ENCODE measurements at regions not wholly inside any gene's neighbourhood (a gene's known extent, or its start where the extent isn't known, plus 50 kb on each side); places are given as distances from the start of the nearest gene placed in this dataset.
"Not testable (repeated sequence)": the region's sequence is repeated elsewhere in the genome, so short reads cannot be mapped to it uniquely, and the experiment has no call there.

DNA sequence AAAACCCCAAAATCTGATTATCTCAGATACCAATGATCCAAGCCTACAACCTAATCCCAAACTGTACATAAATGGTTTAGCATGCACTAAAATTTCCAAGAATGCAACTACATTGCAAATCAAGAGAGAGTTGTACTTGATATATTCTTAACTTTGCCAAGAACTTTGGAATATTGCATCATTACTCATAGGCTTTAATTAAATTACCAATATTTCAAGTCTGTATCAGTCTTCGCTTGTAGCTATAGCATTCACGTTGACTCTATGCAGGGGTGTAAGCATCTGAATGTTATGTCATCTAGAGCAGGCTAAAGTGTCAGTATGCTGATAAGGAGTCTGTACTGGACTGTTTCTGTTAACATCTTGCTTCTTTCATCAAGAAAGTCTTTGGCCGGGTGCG, 56.3 kb downstream of the FOXI3 start:
- Mint-ChIP-seq H3K27me3 (peaks cover 12% of the 10 kb centered on the region), H3K4me1 (ENCODE audit: low read depth) (no peaks in the 10 kb centered on the region), H3K4me3 (no peak overlapping the region), H3K27ac (no peak overlapping the region), H3K9me3 (peaks cover 2% of the 10 kb centered on the region), H3K36me3 (ENCODE audit: low read depth) (no peaks in the 10 kb centered on the region)
- intact Hi-C loops (cut with micrococcal nuclease): no loop called here
- no peak for DNase-seq
- POLR2A ChIA-PET: no interaction called here
- CTCF ChIA-PET: no interaction called here
- TF ChIP-seq, protein P1, sequence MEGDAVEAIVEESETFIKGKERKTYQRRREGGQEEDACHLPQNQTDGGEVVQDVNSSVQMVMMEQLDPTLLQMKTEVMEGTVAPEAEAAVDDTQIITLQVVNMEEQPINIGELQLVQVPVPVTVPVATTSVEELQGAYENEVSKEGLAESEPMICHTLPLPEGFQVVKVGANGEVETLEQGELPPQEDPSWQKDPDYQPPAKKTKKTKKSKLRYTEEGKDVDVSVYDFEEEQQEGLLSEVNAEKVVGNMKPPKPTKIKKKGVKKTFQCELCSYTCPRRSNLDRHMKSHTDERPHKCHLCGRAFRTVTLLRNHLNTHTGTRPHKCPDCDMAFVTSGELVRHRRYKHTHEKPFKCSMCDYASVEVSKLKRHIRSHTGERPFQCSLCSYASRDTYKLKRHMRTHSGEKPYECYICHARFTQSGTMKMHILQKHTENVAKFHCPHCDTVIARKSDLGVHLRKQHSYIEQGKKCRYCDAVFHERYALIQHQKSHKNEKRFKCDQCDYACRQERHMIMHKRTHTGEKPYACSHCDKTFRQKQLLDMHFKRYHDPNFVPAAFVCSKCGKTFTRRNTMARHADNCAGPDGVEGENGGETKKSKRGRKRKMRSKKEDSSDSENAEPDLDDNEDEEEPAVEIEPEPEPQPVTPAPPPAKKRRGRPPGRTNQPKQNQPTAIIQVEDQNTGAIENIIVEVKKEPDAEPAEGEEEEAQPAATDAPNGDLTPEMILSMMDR (IDR thresholded peaks at IDR 0.05): no peak
- ATAC-seq: no peak

DNA sequence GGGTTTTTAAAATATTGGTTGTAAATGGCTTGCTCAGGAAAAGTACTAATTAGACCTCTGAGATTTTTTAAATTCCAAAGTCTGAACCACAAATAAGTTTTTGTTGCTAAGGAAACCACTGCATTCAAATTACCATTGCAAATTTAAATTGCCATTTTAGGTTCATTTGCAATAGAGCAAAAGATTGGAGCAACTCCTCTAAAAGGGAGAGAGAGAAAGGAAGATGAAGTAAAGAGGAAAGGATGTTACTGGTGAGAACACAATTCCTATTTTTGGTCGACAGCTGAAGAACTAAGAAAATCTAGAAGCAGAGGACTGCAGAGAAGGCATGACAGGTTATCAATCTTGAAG, 74.9 kb downstream of the FOXI3 start:
- H3K9me3 Mint-ChIP-seq: no peaks in the 10 kb centered on the region
- H3K27ac Mint-ChIP-seq: no peak overlapping the region
- H3K27me3 Mint-ChIP-seq: peaks cover 5% of the 10 kb centered on the region
- H3K4me1 Mint-ChIP-seq (ENCODE audit: low read depth): no peaks in the 10 kb centered on the region
- POLR2A ChIA-PET: no interaction called here
- CTCF ChIA-PET: no interaction called here
- ATAC-seq (no peak), DNase-seq (no peak)
- no peaks in the 10 kb centered on the region for H3K36me3 Mint-ChIP-seq (ENCODE audit: low read depth)
- intact Hi-C loops (cut with micrococcal nuclease): no loop called here
- H3K4me3 Mint-ChIP-seq: no peak overlapping the region
- TF ChIP-seq, protein P1 (IDR thresholded peaks at IDR 0.05): no peak

DNA sequence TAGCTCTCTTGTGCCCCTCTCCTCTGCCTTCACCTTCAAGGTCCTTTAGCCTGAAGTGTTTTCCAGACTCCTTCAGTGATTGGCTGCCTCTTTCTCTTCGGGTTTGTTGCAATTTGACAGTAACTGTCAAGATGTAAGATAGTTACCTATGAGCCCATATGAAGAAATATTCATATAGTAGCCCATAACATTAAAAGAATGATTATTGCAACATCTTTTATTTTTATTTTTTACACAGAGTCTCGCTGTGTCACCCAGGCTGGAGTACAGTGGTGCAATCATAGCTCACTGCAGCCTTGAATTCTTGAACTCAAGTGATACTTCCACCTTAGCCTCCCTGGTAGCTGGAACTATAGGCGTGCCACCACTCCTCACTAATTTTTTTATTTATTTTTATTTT, 80.5 kb downstream of the FOXI3 start:
- CTCF ChIA-PET: interaction anchor here (1.0 kb wide), 1 partner anchor 180 kb away, joined by 5 read pairs; no protein-coding TSS in a partner anchor

DNA sequence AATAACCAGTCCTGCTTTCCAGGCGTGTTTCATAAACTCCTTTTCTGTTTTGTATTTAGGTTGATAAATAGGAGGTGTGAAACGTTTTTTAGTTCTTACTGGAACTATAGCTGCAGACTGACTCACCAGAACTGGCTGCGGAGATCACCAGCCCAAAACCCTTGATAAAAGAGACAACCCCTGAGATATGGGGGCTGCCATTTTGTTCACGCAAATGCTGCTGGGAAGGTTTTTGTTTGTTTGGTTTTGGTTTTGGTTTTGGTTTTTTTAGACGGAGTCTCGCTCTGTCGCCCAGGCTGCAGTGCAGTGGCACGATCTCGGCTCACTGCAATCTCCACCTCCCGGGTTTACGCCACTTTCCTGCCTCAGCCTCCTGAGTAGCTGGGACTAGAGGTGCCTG, 87.1 kb downstream of the FOXI3 start:
- H3K27me3 Mint-ChIP-seq; POLR2A ChIA-PET; ATAC-seq; H3K27ac Mint-ChIP-seq; DNase-seq; H3K4me3 Mint-ChIP-seq; CTCF ChIA-PET; H3K9me3 Mint-ChIP-seq; intact Hi-C loops (cut with micrococcal nuclease); H3K36me3 Mint-ChIP-seq (ENCODE audit: low read depth); H3K4me1 Mint-ChIP-seq (ENCODE audit: low read depth): not testable (repeated sequence)

More for the DNA sequence above, 80.5 kb downstream of the FOXI3 start:
- TF ChIP-seq, protein P1 (IDR thresholded peaks at IDR 0.05): no peak
- intact Hi-C loops (cut with micrococcal nuclease): no loop called here
- no peak for ATAC-seq
- DNase-seq: no peak
- POLR2A ChIA-PET: no interaction called here
- no peak overlapping the region for H3K27ac Mint-ChIP-seq
- H3K4me1 Mint-ChIP-seq (ENCODE audit: low read depth): no peaks in the 10 kb centered on the region
- no peaks in the 10 kb centered on the region for H3K9me3 Mint-ChIP-seq
- H3K4me3 Mint-ChIP-seq: no peak overlapping the region
- no peaks in the 10 kb centered on the region for H3K36me3 Mint-ChIP-seq (ENCODE audit: low read depth)
- H3K27me3 Mint-ChIP-seq: peaks cover 6% of the 10 kb centered on the region

DNA sequence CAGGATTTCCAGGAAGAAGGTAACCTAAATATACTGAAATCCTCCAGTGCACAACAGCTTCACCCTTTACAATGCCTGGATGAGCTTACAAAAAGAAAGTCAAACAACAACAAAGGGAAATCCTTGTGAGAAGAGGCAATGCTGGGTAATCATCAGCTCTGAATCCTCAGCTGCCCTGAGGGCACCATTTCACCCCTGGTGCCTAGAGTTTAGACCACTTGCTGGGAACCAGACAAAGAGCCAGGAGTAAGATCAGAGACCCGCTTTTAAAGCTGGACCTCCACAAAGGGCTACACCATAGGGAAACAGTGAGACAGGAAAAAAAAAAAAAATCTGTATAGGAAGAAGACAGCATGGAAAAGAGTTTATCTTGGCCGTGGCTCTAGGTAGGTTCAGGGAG, 97.0 kb downstream of the FOXI3 start:
- CTCF ChIA-PET: no interaction called here

More for the DNA sequence above, 97.0 kb downstream of the FOXI3 start:
- Mint-ChIP-seq H3K4me1 (ENCODE audit: low read depth) (peaks cover 7% of the 10 kb centered on the region), H3K4me3 (no peak overlapping the region), H3K27ac (no peak overlapping the region), H3K9me3 (no peaks in the 10 kb centered on the region), H3K36me3 (ENCODE audit: low read depth) (no peaks in the 10 kb centered on the region), H3K27me3 (peaks cover 21% of the 10 kb centered on the region)
- POLR2A ChIA-PET: no interaction called here
- DNase-seq: no peak
- no peak for ATAC-seq
- intact Hi-C loops (cut with micrococcal nuclease): no loop called here
- TF ChIP-seq, protein P1 (IDR thresholded peaks at IDR 0.05): no peak
